ENCODE measurements at regions not wholly inside any gene's neighbourhood (a gene's known extent, or its start where the extent isn't known, plus 50 kb on each side); places are given as distances from the start of the nearest gene placed in this dataset.

- TF ChIP-seq CTCF (IDR thresholded peaks at IDR 0.05) (no peak), POLR2A (IDR thresholded peaks at IDR 0.05) (no peak)
Observed at GRCh38 chr7:46058086-46058823, 137.2 kb upstream of the IGFBP3 start.

All from heart left ventricle (tissue), 13 donors.